Effector memory CD4-positive, alpha-beta T cell (primary cell): ENCODE measurements at regions not wholly inside any gene's neighbourhood (a gene's known extent, or its start where the extent isn't known, plus 50 kb on each side); places are given as distances from the start of the nearest gene placed in this dataset.
"Not testable (repeated sequence)": the region's sequence is repeated elsewhere in the genome, so short reads cannot be mapped to it uniquely, and the experiment has no call there.

Source experiments
- DNase-seq, 3 donors: peaks; one replicate each; pipeline ENCODE4 v3.0.0-alpha.2; 2020
- H3K27ac ChIP-seq: 2 replicates; pipeline ENCODE4 v1.7.0; 2013; ENCODE audit warnings: mild to moderate bottlenecking, low read length, moderate library complexity; ENCODE audit not compliant: insufficient read depth, poor library complexity, severe bottlenecking
- H3K27me3 ChIP-seq: replicated peaks from 2 replicates; pipeline ENCODE4 v1.7.0; 2013; ENCODE audit warnings: mild to moderate bottlenecking, low read length; ENCODE audit not compliant: insufficient read depth, control insufficient read depth, poor library complexity, severe bottlenecking
- H3K36me3 ChIP-seq: 2 replicates; pipeline ENCODE4 v1.7.0; 2013; ENCODE audit warnings: mild to moderate bottlenecking, low read length, moderate library complexity; ENCODE audit not compliant: control insufficient read depth, insufficient read depth
- H3K4me1 ChIP-seq: 2 replicates; pipeline ENCODE4 v1.7.0; 2013; ENCODE audit warnings: low read length, mild to moderate bottlenecking; ENCODE audit not compliant: control insufficient read depth, insufficient read depth, poor library complexity, severe bottlenecking
- H3K4me3 ChIP-seq: 2 replicates; pipeline ENCODE4 v1.7.0; 2013; ENCODE audit warnings: low read length, low read depth, mild to moderate bottlenecking; ENCODE audit not compliant: insufficient read depth, poor library complexity, severe bottlenecking
- H3K9me3 ChIP-seq: 2 replicates; pipeline ENCODE4 v1.7.0; 2013; ENCODE audit warnings: mild to moderate bottlenecking, low read length, moderate library complexity; ENCODE audit not compliant: control insufficient read depth

DNA sequence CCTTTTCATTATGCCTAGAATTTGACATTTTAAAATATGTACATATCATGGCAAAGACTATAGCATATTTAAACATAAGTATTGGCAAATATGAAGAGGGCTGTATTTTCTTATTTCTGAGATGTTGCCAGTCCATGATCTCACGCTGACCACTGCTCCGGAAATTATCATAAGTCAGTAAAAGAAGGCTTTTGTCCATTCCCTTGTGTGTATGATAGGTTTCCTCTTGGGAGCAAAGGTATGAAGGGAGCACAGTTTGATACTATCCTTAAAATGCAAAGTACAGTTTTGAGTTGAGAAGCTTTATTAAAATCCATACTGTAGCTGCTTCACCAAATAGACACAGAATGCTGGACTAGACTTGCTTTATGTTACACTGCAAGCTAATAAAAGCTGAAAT, 52.6 kb upstream of the AGA start:
- Histone ChIP-seq H3K27me3 (no peaks in the 10 kb centered on the region), H3K4me1 (no peaks in the 10 kb centered on the region), H3K9me3 (no peaks in the 10 kb centered on the region), H3K36me3 (no peaks in the 10 kb centered on the region), H3K27ac (no peak overlapping the region), H3K4me3 (no peak overlapping the region)
- no peak for DNase-seq

DNA sequence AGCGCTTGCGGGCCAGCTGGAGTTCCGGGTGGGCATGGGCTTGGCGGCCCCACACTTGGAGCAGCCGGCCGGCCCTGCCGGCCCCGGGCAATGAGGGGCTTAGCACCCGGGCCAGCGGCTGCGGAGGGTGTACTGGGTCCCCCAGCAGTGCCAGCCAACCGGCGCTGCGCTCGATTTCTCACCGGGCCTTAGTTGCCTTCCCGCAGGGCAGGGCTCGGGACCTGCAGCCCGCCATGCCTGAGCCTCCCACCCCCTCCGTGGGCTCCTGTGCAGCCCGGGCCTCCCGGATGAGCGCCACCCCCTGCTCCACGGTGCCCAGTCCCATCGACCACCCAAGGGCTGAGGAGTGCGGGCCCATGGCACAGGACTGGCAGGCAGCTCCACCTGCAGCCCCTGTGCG, 53.4 kb upstream of the AGA start:
- H3K4me3 ChIP-seq, H3K4me1 ChIP-seq, H3K36me3 ChIP-seq, H3K9me3 ChIP-seq, H3K27me3 ChIP-seq, DNase-seq, H3K27ac ChIP-seq: not testable (repeated sequence)

- no peak for DNase-seq
Observed at GRCh38 chr4:177499537-177499936, 57.3 kb upstream of the AGA start.

GRCh38 chr4:177505171-177505615, 63.0 kb upstream of the AGA start:
- DNase-seq = no peak
- Histone ChIP-seq H3K27ac (no peak overlapping the region), H3K4me3 (no peak overlapping the region), H3K27me3 (no peaks in the 10 kb centered on the region), H3K9me3 (no peaks in the 10 kb centered on the region), H3K4me1 (no peaks in the 10 kb centered on the region), H3K36me3 (no peaks in the 10 kb centered on the region)

More at GRCh38 chr4:177499537-177499936, 57.3 kb upstream of the AGA start:
- no peak overlapping the region for H3K27ac ChIP-seq
- no peaks in the 10 kb centered on the region for H3K27me3 ChIP-seq
- H3K4me1 ChIP-seq = no peaks in the 10 kb centered on the region
- H3K36me3 ChIP-seq = no peaks in the 10 kb centered on the region
- H3K4me3 ChIP-seq = no peak overlapping the region
- H3K9me3 ChIP-seq = no peaks in the 10 kb centered on the region

DNA sequence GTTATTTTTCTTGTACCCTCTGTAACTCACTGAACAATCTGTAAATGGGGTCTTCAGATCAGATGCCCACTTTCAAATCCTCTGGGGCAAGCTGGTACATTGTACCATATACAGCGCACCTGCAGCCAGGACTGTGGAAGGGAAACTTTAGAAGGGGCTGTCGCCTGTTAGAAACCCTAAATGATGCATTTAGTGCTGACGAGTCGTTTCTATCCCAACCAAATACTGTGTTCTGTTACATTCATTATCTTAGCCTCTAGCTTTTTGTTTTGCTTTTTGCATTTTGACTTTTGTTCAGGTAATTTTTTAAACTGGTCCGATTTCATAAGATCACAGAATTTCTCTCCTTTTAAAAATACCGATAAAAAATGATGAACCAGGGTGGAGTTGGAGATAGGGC, 66.4 kb upstream of the AGA start:
- H3K9me3 ChIP-seq = no peaks in the 10 kb centered on the region
- no peak overlapping the region for H3K4me3 ChIP-seq
- H3K27ac ChIP-seq = no peak overlapping the region
- no peak for DNase-seq
- no peaks in the 10 kb centered on the region for H3K4me1 ChIP-seq
- no peaks in the 10 kb centered on the region for H3K27me3 ChIP-seq
- no peaks in the 10 kb centered on the region for H3K36me3 ChIP-seq

- no peak for DNase-seq
- H3K4me3 ChIP-seq = no peak overlapping the region
- H3K27ac ChIP-seq = no peak overlapping the region
- no peaks in the 10 kb centered on the region for H3K27me3 ChIP-seq
- H3K4me1 ChIP-seq = no peaks in the 10 kb centered on the region
- H3K36me3 ChIP-seq = no peaks in the 10 kb centered on the region
- H3K9me3 ChIP-seq = no peaks in the 10 kb centered on the region
Observed at GRCh38 chr4:177509226-177509745, 67.0 kb upstream of the AGA start.

DNA sequence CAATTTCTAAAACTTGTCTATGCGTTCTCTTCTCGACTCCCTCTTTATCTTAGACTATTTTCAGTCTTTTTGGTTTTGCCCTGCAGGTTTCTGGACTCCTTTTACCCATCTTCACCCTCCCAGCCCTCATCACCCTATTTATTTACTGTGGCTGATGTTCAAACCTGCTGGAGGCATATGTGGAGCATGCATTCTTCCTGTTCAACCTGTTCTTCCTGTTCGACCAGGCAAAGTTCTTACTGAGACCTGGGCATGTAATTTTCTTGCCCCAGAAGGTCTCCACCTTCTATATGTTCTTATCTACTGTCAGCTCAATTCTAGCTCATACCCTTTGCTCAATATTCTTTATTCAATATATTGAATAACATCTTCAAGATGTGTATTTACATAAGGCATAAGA, 69.4 kb upstream of the AGA start:
- H3K4me1 ChIP-seq = no peaks in the 10 kb centered on the region
- no peak overlapping the region for H3K4me3 ChIP-seq
- no peaks in the 10 kb centered on the region for H3K36me3 ChIP-seq
- H3K27ac ChIP-seq = no peak overlapping the region
- no peaks in the 10 kb centered on the region for H3K9me3 ChIP-seq
- no peaks in the 10 kb centered on the region for H3K27me3 ChIP-seq
- DNase-seq = no peak

DNA sequence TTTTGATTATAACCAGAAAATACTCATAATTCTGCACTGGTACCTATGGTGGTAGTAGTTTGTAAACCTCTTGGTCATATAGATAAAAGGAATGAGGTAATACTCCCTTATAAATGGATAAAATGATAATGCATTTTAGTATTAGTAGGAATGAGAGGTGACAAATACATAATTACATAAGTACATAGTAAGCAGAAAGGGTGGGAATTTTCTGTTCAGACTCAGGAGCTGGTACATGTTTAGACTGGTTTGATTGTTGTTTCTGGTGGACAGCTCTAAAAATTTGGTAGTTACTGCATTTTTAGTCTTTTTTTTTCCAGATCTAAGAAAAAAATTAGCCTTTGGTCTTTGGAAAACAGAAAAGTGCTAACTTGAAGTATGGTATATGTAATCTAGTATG, 70.4 kb upstream of the AGA start:
- Histone ChIP-seq H3K4me3 (no peak overlapping the region), H3K9me3 (no peaks in the 10 kb centered on the region), H3K27me3 (no peaks in the 10 kb centered on the region), H3K27ac (no peak overlapping the region), H3K4me1 (no peaks in the 10 kb centered on the region), H3K36me3 (no peaks in the 10 kb centered on the region)
- no peak for DNase-seq

GRCh38 chr4:177517862-177518261, 75.6 kb upstream of the AGA start:
- Histone ChIP-seq H3K27me3 (no peaks in the 10 kb centered on the region), H3K27ac (no peak overlapping the region), H3K4me3 (no peak overlapping the region), H3K9me3 (no peaks in the 10 kb centered on the region), H3K36me3 (no peaks in the 10 kb centered on the region), H3K4me1 (no peaks in the 10 kb centered on the region)
- DNase-seq = no peak

DNA sequence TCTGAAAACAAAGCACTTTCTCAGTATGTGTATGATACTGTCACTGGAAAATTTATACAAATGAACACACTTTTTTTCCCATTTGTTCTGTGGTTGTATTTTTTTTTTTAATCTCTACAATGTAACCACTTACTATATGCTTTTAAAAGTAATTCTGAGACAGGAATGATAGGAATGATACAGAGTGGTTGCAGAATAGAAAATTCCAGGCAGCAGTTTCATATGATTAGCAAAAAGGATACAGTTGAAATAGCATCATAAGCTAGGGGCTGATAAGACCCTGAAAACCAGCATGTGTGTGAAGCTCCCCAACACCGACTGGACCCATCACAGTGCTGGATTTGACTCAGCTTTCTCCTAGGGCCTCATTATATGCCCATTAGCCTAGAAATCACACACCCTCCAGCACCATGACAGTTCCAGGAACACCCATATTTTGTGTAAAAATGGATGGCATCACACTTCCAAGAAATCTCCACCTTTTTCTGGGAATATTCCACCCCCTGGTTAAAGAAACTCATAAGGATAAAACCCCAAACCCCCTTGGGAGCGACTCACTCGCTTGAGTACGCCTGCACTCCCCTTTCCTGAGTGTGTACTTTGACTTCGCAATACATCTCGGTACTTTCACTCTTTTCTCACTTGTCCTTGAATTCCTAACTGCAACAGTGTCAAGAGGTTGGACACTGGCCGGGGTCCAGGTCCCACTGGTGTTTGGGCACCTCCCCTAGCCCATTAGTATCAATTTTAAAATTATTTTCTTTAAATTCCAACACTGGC, 77.4 kb upstream of the AGA start:
- Histone ChIP-seq H3K36me3 (no peaks in the 10 kb centered on the region), H3K9me3 (no peaks in the 10 kb centered on the region), H3K27me3 (no peaks in the 10 kb centered on the region), H3K27ac (no peak overlapping the region), H3K4me1 (no peaks in the 10 kb centered on the region), H3K4me3 (no peak overlapping the region)
- no peak for DNase-seq
